Loucy (cell line): ENCODE measurements at regions not wholly inside any gene's neighbourhood (a gene's known extent, or its start where the extent isn't known, plus 50 kb on each side); places are given as distances from the start of the nearest gene placed in this dataset.
"Not testable (repeated sequence)": the region's sequence is repeated elsewhere in the genome, so short reads cannot be mapped to it uniquely, and the experiment has no call there.

ENCODE experiments used
- CTCF ChIP-seq: fragments of 200-600 bp; sonication (generic); conservative IDR thresholded peaks from 2 replicates; pipeline ENCODE4 v1.5.1; 2014; ENCODE audit warnings: mild to moderate bottlenecking, antibody characterized with exemption, low read length
- EZH2phosphoT487 ChIP-seq: fragments of 200-600 bp; IDR thresholded peaks from 2 replicates; pipeline ENCODE4 v1.6.1; 2018; ENCODE audit warnings: antibody characterized with exemption, mild to moderate bottlenecking, moderate library complexity, borderline replicate concordance

GRCh38 chr16:18101077-18101476, 235.5 kb downstream of the NPIPA8 start:
- not testable (repeated sequence) for TF ChIP-seq CTCF, EZH2phosphoT487
